ENCODE measurements at regions not wholly inside any gene's neighbourhood (a gene's known extent, or its start where the extent isn't known, plus 50 kb on each side); places are given as distances from the start of the nearest gene placed in this dataset.
A peak's percentile ranks its signal among the peaks of the same experiment; 100 is the strongest.
"Not testable (repeated sequence)": the region's sequence is repeated elsewhere in the genome, so short reads cannot be mapped to it uniquely, and the experiment has no call there.

- no peak for DNase-seq (ENCODE audit: low spot score)
Measured at GRCh38 chr12:31906557-31907301, 52.5 kb upstream of the RESF1 start.

DNA sequence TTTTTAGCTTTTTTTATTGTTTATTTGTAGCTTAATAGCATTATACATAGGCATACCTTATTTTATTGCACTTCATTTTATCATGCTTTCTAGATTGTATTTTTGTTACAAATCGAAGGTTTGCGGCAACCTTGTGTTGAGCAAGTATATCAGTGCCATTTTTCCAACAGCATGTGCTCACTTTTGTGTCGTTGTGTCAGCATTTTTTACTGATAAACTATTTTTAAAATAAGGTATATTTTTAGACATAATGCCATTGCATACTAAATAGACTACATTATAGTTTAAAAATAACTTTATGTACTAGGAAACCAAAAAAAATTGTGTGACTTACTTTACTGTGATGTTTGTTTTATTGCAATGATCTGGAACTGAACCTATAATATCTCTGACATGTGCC, 56.2 kb upstream of the RESF1 start:
- DNase-seq (ENCODE audit: low spot score): no peak

- DNase-seq (ENCODE audit: low spot score): no peak
Measured at GRCh38 chr12:31900271-31900670, 58.9 kb upstream of the RESF1 start.

- DNase-seq (ENCODE audit: low spot score): no peak
Measured at GRCh38 chr12:31899109-31899508, 60.1 kb upstream of the RESF1 start.

DNA sequence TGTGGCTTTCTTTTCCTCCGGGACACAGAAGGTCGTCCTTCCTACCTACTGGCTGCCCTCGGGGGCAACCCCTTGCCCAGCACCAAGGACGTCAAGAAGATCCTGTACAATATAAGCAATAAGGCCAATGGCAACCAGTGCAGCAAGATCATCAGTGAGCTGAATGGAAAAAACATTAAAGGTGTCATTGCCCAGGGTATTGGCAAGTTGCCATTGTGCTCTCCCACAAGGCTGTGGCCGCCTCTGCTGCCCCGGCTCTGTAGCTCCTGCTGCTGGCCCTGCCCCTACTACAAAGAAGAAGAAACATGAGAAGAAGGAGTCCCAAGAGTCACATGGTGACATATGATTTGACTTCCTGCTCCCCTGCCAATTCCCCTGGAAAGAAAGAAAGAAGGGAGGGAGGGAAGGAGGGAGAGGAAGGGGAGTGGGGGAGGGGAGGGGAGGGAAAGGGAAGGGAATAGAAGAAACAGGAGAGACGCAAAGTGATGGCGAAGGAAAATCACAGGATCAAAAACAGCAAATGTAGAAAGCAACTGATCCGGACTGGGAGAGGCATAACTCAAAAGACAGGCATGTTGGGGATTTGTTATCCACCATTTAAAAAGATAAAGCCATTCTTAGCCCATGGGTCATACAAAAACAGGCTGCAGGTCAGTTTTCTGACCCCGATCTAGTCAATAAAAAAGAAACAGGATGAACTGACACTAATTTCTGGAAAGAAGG, 61.3 kb upstream of the RESF1 start:
- DNase-seq (ENCODE audit: low spot score): peak; percentile 20

DNA sequence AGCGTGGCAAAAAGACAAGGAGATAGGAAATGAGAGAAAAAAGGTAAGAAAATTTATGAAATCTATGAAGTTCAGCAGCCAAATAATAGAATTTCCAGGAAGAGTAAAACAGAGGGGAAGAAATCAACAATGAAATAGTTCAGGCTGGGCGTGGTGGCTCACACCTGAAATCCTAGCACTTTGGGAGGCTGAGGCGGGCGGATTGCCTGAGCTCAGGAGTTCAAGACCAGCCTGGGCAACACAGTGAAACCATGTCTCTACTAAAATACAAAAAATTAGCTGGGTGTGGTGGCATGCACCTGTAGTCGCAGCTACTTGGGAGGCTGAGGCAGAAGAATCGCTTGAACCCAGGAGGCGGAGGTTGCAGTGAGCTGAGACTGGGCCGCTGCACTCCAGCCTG, 62.1 kb upstream of the RESF1 start:
- not testable (repeated sequence) for DNase-seq (ENCODE audit: low spot score)

GRCh38 chr12:31896514-31897039, 62.6 kb upstream of the RESF1 start:
- DNase-seq (ENCODE audit: low spot score): peak; percentile 96

GRCh38 chr12:31895449-31896150, 63.6 kb upstream of the RESF1 start:
- DNase-seq (ENCODE audit: low spot score): no peak

DNA sequence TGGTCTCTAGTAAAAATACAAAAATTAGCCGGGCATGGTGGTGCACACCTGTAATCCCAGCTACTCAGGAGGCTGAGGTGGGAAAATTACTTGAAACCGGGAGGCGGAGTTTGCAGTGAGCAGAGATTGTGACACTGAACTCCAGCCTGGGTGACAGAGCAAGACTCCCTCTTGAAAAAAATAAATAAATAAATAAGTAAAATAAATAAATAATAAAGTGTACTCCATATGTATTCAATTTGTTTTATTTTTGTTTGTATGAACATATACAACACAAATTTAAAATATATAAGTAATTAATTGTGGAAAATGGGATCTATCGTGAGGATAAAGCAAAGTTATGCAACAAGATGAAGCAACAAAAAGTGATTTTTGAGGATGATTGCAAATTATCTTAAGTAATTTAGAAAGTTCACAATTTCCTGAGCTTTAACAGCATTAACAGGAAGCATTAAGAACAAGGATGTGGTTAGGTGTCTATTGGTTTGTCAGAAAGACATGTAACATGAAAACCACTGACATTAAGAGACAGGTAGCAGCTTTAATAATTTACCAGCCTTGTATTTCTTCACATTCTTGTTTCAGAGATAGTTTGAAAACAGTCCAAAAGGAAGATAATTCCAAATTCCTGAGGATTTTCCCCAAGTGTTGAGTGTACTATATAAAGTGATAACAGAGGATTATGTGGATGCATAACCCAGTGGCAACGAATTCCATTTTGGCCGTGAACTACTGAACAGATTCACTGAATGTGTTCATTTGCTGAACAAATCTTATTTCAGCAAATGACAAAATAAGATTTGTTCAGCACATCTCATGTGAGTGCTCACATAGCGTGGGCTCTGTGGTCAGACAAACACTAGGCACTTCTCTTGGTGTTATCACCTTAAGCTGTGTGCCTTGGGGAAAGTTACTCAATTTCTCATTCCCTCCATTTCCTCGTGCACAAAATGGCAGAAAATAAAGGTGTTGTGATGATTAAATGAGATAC, 68.6 kb upstream of the RESF1 start:
- DNase-seq (ENCODE audit: low spot score): peak; percentile 66

DNA sequence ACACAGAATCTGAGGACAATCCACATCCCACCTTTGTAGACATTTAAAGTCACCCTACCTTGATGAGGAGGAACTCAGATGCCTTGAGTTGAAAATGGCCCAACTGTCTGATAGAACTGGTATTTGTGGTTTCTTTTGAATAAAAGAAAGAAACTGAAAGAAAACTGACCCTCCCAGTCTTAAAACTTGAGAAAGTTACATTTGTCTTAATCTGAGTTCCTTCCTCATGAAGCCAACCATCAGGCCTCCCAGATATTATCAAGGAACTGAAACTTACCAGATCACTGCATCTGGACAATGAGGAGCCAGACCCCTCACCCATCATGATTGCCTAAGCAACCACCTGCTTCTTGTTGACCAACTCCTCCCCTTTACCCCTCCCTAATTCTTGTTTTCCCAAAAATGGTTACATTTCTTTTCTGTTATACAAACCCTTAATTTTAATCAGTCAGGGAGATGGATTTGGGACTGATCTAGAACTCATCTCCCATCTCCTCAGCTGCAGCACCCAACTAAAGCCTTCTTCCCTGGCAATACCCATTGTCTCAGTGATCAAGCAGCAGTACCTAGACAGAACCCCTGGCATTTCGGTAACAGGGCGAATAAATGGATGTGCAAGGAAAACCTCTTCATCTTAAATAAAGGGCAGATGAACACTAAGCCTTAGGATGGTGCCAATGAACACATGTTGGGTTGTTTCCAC, 72.0 kb upstream of the RESF1 start:
- no peak for DNase-seq (ENCODE audit: low spot score)

- DNase-seq (ENCODE audit: low spot score): not testable (repeated sequence)
Measured at GRCh38 chr12:31882682-31883081, 76.5 kb upstream of the RESF1 start.

DNA sequence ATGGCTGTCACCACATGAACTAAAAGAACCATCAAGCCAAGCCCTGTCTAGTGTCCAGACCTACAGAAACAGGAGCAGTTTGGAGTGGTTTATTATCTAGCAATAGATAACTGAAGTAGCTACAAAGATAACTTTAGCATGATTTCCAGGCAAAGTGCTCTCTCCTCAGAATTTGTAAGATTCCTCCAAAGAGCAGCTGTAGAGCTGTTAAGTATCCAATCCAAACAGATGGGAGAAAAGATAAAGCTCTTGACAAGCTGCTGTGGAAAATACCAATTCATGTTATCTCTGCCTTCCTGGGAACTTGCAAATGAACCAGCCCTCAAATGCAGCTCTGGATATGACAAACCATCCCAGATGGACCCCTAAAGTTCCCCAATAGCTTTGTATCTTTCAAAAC, 78.9 kb upstream of the RESF1 start:
- no peak for DNase-seq (ENCODE audit: low spot score)

- no peak for DNase-seq (ENCODE audit: low spot score)
Measured at GRCh38 chr12:31877884-31878283, 81.3 kb upstream of the RESF1 start.

DNA sequence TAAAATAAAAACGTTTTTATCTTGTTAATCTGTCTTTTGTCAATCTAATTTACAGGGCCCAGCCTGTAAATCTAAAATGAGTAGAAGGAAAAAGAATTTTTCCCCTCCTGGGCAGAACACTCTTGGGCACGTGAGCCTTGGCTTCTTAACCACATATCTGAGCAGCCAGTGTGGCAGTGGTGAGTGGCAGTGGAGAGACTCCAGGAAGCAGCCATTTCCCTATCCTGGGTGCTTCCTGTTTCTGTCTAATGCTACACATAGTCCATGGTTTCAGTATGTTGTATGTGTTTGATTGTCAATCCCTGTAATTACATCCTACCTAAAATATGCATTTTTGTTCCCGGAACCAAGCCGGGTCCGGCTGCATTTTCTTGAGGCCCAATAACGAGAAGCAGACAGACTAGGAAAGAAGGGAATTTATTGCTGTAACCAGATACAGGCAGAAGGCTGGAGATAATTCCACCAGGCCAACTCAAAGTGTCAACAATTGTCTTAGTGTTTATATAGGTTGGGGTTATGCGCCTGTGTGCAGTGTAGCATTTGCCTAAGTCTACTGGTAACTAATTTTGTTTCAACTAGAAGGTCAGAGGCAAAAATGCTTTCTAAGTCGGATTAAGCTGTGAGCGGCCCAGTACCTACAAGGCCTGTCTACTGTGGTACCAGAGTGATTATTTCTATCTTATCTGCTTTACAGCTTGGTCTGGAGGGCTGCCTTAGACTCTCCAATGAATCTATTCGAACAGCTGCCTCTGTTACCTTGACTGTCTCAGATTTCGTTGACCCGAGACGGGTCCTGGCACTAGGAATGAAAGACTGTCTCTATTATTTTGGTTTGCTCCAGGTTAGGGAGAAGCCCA, 82.4 kb upstream of the RESF1 start:
- peak; percentile 20 for DNase-seq (ENCODE audit: low spot score)

DNA sequence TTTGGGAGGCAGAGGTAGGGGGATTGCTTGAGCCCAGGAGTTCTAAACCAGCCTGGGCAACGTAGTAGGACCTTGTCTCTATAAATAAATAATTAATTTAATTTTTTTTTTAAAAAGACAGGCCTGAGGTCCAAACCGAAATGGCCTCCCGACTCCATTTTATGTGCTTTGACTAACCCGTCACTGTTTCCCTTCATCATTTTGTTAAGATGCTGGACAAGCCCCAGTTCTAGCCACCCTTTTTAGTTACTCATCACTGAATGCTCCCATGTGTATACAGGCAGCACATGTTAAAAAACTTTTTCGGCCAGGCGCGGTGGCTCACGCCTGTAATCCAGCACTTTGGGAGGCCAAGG, 83.6 kb upstream of the RESF1 start:
- DNase-seq (ENCODE audit: low spot score): no peak

- DNase-seq (ENCODE audit: low spot score): peak; percentile 84
Measured at GRCh38 chr12:31874961-31875608, 84.1 kb upstream of the RESF1 start.

- DNase-seq (ENCODE audit: low spot score): no peak
Measured at GRCh38 chr12:31872831-31873604, 86.2 kb upstream of the RESF1 start.

DNA sequence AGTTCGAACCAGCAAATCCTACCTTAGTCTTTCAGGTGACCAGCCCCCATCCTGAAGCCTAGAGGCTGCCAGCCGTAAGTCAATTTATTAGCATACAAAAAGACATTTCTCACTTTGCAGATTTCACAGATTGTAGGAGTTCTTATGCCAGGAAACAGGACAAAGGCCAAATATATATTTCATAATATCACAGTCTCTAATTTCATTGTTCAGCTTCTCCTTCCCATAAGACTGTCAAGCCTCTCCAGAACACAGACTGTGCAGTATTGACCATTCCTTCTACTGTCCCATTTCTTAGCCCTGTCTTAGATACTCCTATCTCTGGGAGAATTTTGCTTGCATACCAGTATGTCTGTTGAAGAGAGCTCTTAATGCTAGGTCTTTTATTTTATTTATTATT, 89.2 kb upstream of the RESF1 start:
- no peak for DNase-seq (ENCODE audit: low spot score)

GRCh38 chr12:31868965-31869364, 90.2 kb upstream of the RESF1 start:
- DNase-seq (ENCODE audit: low spot score): no peak

Measured in CD4-positive, alpha-beta T cell treated with Interleukin-6 at 100 ng/mL for 8 hours (primary cell).